ENCODE measurements at regions not wholly inside any gene's neighbourhood (a gene's known extent, or its start where the extent isn't known, plus 50 kb on each side); places are given as distances from the start of the nearest gene placed in this dataset.

- Mint-ChIP-seq H3K4me3 (ENCODE audit: low read depth) (no peak overlapping the region), H3K9me3 (ENCODE audit: low read depth) (no peaks in the 10 kb centered on the region), H3K27ac (no peak overlapping the region)
Observed at GRCh38 chr5:125106271-125106670, 359.8 kb upstream of the ZNF608 start.

DNA sequence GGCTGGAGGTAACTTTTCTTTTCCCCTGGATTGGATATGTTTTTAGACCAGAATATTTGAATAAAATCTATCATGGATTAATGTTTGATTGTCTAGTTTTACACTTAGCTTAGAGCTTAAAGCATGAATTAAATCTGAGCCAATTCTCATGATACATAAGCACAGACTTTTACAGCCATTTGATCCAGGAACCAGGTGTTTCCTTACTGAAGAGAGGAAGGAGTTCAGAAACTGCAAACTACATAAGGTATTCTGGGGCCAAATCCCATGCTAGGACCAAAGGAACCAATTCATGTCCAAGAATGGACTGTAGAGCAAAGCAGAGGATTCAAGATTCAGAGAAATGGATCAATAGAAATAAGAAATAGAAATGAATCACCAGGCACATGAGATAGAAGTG, 360.4 kb upstream of the ZNF608 start:
- no peak for DNase-seq (ENCODE audit: low spot score, unreplicated experiment)
- H3K9me3 Mint-ChIP-seq (ENCODE audit: low read depth), result no peaks in the 10 kb centered on the region
- no peaks in the 10 kb centered on the region for H3K4me1 Mint-ChIP-seq (ENCODE audit: low read depth)
- H3K27ac Mint-ChIP-seq, result no peak overlapping the region
- H3K27me3 Mint-ChIP-seq, result no peaks in the 10 kb centered on the region
- H3K36me3 Mint-ChIP-seq (ENCODE audit: insufficient read depth), result no peaks in the 10 kb centered on the region
- TF ChIP-seq, protein P1, sequence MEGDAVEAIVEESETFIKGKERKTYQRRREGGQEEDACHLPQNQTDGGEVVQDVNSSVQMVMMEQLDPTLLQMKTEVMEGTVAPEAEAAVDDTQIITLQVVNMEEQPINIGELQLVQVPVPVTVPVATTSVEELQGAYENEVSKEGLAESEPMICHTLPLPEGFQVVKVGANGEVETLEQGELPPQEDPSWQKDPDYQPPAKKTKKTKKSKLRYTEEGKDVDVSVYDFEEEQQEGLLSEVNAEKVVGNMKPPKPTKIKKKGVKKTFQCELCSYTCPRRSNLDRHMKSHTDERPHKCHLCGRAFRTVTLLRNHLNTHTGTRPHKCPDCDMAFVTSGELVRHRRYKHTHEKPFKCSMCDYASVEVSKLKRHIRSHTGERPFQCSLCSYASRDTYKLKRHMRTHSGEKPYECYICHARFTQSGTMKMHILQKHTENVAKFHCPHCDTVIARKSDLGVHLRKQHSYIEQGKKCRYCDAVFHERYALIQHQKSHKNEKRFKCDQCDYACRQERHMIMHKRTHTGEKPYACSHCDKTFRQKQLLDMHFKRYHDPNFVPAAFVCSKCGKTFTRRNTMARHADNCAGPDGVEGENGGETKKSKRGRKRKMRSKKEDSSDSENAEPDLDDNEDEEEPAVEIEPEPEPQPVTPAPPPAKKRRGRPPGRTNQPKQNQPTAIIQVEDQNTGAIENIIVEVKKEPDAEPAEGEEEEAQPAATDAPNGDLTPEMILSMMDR (IDR thresholded peaks at IDR 0.05; ENCODE audit: unreplicated experiment), result no peak
- no peak overlapping the region for H3K4me3 Mint-ChIP-seq (ENCODE audit: low read depth)

More at GRCh38 chr5:125106271-125106670, 359.8 kb upstream of the ZNF608 start:
- no peak for DNase-seq (ENCODE audit: low spot score, unreplicated experiment)
- Mint-ChIP-seq H3K27me3 (no peaks in the 10 kb centered on the region), H3K36me3 (ENCODE audit: insufficient read depth) (no peaks in the 10 kb centered on the region), H3K4me1 (ENCODE audit: low read depth) (no peaks in the 10 kb centered on the region)
- TF ChIP-seq, protein P1 (IDR thresholded peaks at IDR 0.05; ENCODE audit: unreplicated experiment), result no peak

DNA sequence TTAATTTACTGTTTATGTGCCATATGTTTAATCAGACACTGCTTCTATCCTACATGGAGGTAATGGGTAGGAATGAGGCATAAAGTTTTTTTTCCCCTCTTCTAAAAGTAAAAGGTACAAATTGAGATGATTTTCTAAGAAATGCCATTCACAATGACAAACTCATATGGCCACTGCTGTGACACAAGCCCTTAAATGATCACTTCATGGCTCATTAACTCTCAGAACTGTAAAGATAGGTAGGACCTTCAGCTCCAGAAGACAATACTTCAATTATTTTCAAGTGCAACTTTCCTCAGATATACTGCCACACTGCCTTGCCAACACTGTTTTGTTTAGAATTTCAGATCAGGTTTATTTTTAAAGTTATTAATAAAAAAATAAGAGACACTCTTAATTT, 362.9 kb upstream of the ZNF608 start:
- TF ChIP-seq, protein P1 (IDR thresholded peaks at IDR 0.05; ENCODE audit: unreplicated experiment), result no peak
- no peaks in the 10 kb centered on the region for H3K36me3 Mint-ChIP-seq (ENCODE audit: insufficient read depth)
- H3K4me1 Mint-ChIP-seq (ENCODE audit: low read depth), result no peaks in the 10 kb centered on the region
- H3K27ac Mint-ChIP-seq, result no peak overlapping the region
- H3K9me3 Mint-ChIP-seq (ENCODE audit: low read depth), result no peaks in the 10 kb centered on the region
- DNase-seq (ENCODE audit: low spot score, unreplicated experiment), result no peak
- no peak overlapping the region for H3K4me3 Mint-ChIP-seq (ENCODE audit: low read depth)
- H3K27me3 Mint-ChIP-seq, result no peaks in the 10 kb centered on the region

- TF ChIP-seq, protein P1 (IDR thresholded peaks at IDR 0.05; ENCODE audit: unreplicated experiment), result no peak
- no peaks in the 10 kb centered on the region for H3K36me3 Mint-ChIP-seq (ENCODE audit: insufficient read depth)
- no peak overlapping the region for H3K4me3 Mint-ChIP-seq (ENCODE audit: low read depth)
- no peaks in the 10 kb centered on the region for H3K4me1 Mint-ChIP-seq (ENCODE audit: low read depth)
- no peak for DNase-seq (ENCODE audit: low spot score, unreplicated experiment)
- H3K27ac Mint-ChIP-seq, result no peak overlapping the region
- no peaks in the 10 kb centered on the region for H3K27me3 Mint-ChIP-seq
- H3K9me3 Mint-ChIP-seq (ENCODE audit: low read depth), result no peaks in the 10 kb centered on the region
Observed at GRCh38 chr5:125109816-125110215, 363.4 kb upstream of the ZNF608 start.

DNA sequence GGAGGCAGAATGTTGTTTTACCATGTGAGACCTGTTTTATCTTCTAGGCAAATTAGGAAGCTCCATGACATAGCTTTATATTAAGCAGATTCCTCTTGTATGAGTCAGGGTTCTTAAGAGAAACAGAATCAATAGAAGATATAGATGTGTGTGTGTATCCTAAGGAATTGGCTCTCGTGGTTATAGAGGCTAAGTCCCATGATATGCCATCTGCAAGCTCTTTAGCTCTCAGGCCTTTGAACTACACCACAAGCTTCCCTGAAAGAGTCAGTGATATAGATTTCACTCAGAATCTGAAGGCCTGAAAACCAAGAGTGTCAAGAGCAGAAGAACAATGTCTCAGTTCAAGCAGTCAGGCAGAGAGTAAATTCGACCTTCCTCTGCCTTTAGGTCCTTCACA, 365.8 kb upstream of the ZNF608 start:
- Mint-ChIP-seq H3K4me3 (ENCODE audit: low read depth) (no peak overlapping the region), H3K27me3 (no peaks in the 10 kb centered on the region), H3K36me3 (ENCODE audit: insufficient read depth) (no peaks in the 10 kb centered on the region), H3K27ac (no peak overlapping the region), H3K4me1 (ENCODE audit: low read depth) (peaks cover 4% of the 10 kb centered on the region), H3K9me3 (ENCODE audit: low read depth) (no peaks in the 10 kb centered on the region)
- DNase-seq (ENCODE audit: low spot score, unreplicated experiment), result no peak
- TF ChIP-seq, protein P1 (IDR thresholded peaks at IDR 0.05; ENCODE audit: unreplicated experiment), result no peak
